GM18526 (cell line): ENCODE measurements at regions not wholly inside any gene's neighbourhood (a gene's known extent, or its start where the extent isn't known, plus 50 kb on each side); places are given as distances from the start of the nearest gene placed in this dataset.

Experiments used
- POLR2A ChIP-seq: IDR thresholded peaks from 3 replicates; pipeline ENCODE4 v1.6.1; 2011; ENCODE audit not compliant: insufficient read length; ENCODE audit errors: extremely low read depth

GRCh38 chr2:3094318-3094717, 283.3 kb downstream of the EIPR1 start:
- no peak for TF ChIP-seq POLR2A

- TF ChIP-seq POLR2A, result no peak
Measured at GRCh38 chr2:3091696-3092095, 285.9 kb downstream of the EIPR1 start.

- TF ChIP-seq POLR2A, result no peak
Measured at GRCh38 chr2:3082705-3083104, 294.9 kb downstream of the EIPR1 start.

GRCh38 chr2:3079959-3080948, 297.4 kb downstream of the EIPR1 start:
- no peak for TF ChIP-seq POLR2A

GRCh38 chr2:3079466-3079865, 298.2 kb downstream of the EIPR1 start:
- TF ChIP-seq POLR2A, result no peak

- TF ChIP-seq POLR2A, result no peak
Measured at GRCh38 chr2:3078684-3079083, 298.9 kb downstream of the EIPR1 start.

GRCh38 chr2:3076848-3077642, 300.6 kb downstream of the EIPR1 start:
- no peak for TF ChIP-seq POLR2A

- TF ChIP-seq POLR2A, result no peak
Measured at GRCh38 chr2:3075991-3076340, 301.7 kb downstream of the EIPR1 start.

GRCh38 chr2:3075316-3075990, 302.2 kb downstream of the EIPR1 start:
- TF ChIP-seq POLR2A, result no peak

- TF ChIP-seq POLR2A, result no peak
Measured at GRCh38 chr2:3073704-3074103, 303.9 kb downstream of the EIPR1 start.

- TF ChIP-seq POLR2A, result no peak
Measured at GRCh38 chr2:3073041-3073595, 304.5 kb downstream of the EIPR1 start.

GRCh38 chr2:3071685-3072263, 305.8 kb downstream of the EIPR1 start:
- no peak for TF ChIP-seq POLR2A

GRCh38 chr2:3066831-3067230, 310.8 kb downstream of the EIPR1 start:
- TF ChIP-seq POLR2A, result no peak

- no peak for TF ChIP-seq POLR2A
Measured at GRCh38 chr2:3065928-3066327, 311.7 kb downstream of the EIPR1 start.
